GM12874 (cell line): ENCODE measurements at regions not wholly inside any gene's neighbourhood (a gene's known extent, or its start where the extent isn't known, plus 50 kb on each side); places are given as distances from the start of the nearest gene placed in this dataset.

Experiments used
- CTCF ChIP-seq: IDR thresholded peaks from 2 replicates; pipeline ENCODE4 v1.5.1; 2011; ENCODE audit warnings: low read depth, mild to moderate bottlenecking, control low read depth, low read length, moderate library complexity; ENCODE audit not compliant: insufficient read depth

GRCh38 chr4:124035364-124036041 lies 638.9 kb downstream of the SPRY1 start:
- TF ChIP-seq CTCF: no peak

GRCh38 chr4:124037236-124037635 lies 640.6 kb downstream of the SPRY1 start:
- TF ChIP-seq CTCF: no peak

- TF ChIP-seq CTCF: no peak
Measured at GRCh38 chr4:124044330-124044729, 647.7 kb downstream of the SPRY1 start.

- no peak for TF ChIP-seq CTCF
Measured at GRCh38 chr4:124044867-124045266, 648.3 kb downstream of the SPRY1 start.

- TF ChIP-seq CTCF: no peak
Measured at GRCh38 chr4:124046190-124046589, 649.6 kb downstream of the SPRY1 start.

GRCh38 chr4:124053872-124054538 lies 657.4 kb downstream of the SPRY1 start:
- TF ChIP-seq CTCF: no peak

- TF ChIP-seq CTCF: no peak
Measured at GRCh38 chr4:124055336-124055735, 657.2 kb downstream of the ANKRD50 start.
